Liver (tissue), 8 donors: ENCODE measurements at regions not wholly inside any gene's neighbourhood (a gene's known extent, or its start where the extent isn't known, plus 50 kb on each side); places are given as distances from the start of the nearest gene placed in this dataset.

Experiments used
- DNase-seq: peaks from one replicate; pipeline ENCODE4 v3.0.0-alpha.2; 2017; ENCODE audit warnings: low spot score
- H3K27ac ChIP-seq, 2 donors: one replicate each; pipeline ENCODE4 v1.7.0; 2013; ENCODE audit warnings: inconsistent platforms in 2 of 2, low read length in 2 of 2, control low read depth in 1 of 2, low read depth in 1 of 2, mild to moderate bottlenecking in 1 of 2
- H3K27me3 ChIP-seq, 4 donors: one replicate each; pipeline versions ENCODE4 v1.6.1 to v1.7.0; 2013; ENCODE audit warnings: low read length in 3 of 4, inconsistent platforms in 1 of 4, mild to moderate bottlenecking in 1 of 4, moderate library complexity in 1 of 4; ENCODE audit not compliant: control insufficient read depth in 4 of 4, insufficient read depth in 4 of 4
- H3K36me3 ChIP-seq, 4 donors: one replicate each; pipeline versions ENCODE4 v1.6.1 to v1.7.0; 2013; ENCODE audit warnings: low read length in 3 of 4, mild to moderate bottlenecking in 3 of 4, low read depth in 1 of 4, moderate library complexity in 1 of 4; ENCODE audit not compliant: control insufficient read depth in 4 of 4, insufficient read depth in 3 of 4
- H3K4me1 ChIP-seq, 4 donors: one replicate each; pipeline versions ENCODE4 v1.6.1 to v1.7.0; 2013; ENCODE audit warnings: low read length in 3 of 4, mild to moderate bottlenecking in 3 of 4, moderate library complexity in 1 of 4; ENCODE audit not compliant: control insufficient read depth in 4 of 4, insufficient read depth in 4 of 4
- H3K4me3 ChIP-seq, 3 donors: one replicate each; pipeline versions ENCODE4 v1.6.1 to v1.7.0; 2013; ENCODE audit warnings: low read length in 3 of 3, control low read depth in 1 of 3, low read depth in 1 of 3, mild to moderate bottlenecking in 1 of 3
- H3K9ac ChIP-seq, 2 donors: one replicate each; pipeline ENCODE4 v1.7.0; 2013; ENCODE audit warnings: low read length in 2 of 2, mild to moderate bottlenecking in 2 of 2, moderate library complexity in 2 of 2, control low read depth in 1 of 2, low read depth in 1 of 2
- H3K9me3 ChIP-seq, 4 donors: one replicate each; pipeline versions ENCODE4 v1.6.1 to v1.7.0; 2013; ENCODE audit warnings: low read length in 3 of 4; ENCODE audit not compliant: control insufficient read depth in 4 of 4
- ATF3 ChIP-seq: IDR thresholded peaks from 2 replicates; pipeline ENCODE4 v1.6.1; 2016; ENCODE audit warnings: antibody characterized with exemption
- CTCF ChIP-seq: fragments of 150-350 bp; IDR thresholded peaks from 2 replicates; pipeline ENCODE4 v1.5.1; 2017; ENCODE audit warnings: improper control_type of control experiment, low read depth, low read length; ENCODE audit not compliant: missing input control
- FOXA1 ChIP-seq: IDR thresholded peaks from 2 replicates; pipeline ENCODE4 v1.6.1; 2016; ENCODE audit warnings: antibody characterized with exemption
- FOXA2 ChIP-seq: IDR thresholded peaks from 2 replicates; pipeline ENCODE4 v1.6.1; 2016; ENCODE audit warnings: antibody characterized with exemption
- GABPA ChIP-seq, 2 donors: IDR thresholded peaks in 1 of 2; conservative IDR thresholded peaks in 1 of 2; 2 replicates each; pipeline ENCODE4 v1.6.1; 2016; ENCODE audit warnings: antibody characterized with exemption in 2 of 2, mild to moderate bottlenecking in 1 of 2, moderate library complexity in 1 of 2
- HNF4A ChIP-seq, 2 donors: conservative IDR thresholded peaks; 2 replicates each; pipeline ENCODE4 v1.6.1; 2016; ENCODE audit warnings: antibody characterized with exemption in 2 of 2, mild to moderate bottlenecking in 2 of 2
- JUND ChIP-seq, 2 donors: IDR thresholded peaks; 2 replicates each; pipeline ENCODE4 v1.6.1; 2016; ENCODE audit warnings: antibody characterized with exemption in 2 of 2
- MAX ChIP-seq: IDR thresholded peaks from 2 replicates; pipeline ENCODE4 v1.6.1; 2016; ENCODE audit warnings: antibody characterized with exemption
- NR2F2 ChIP-seq: IDR thresholded peaks from 2 replicates; pipeline ENCODE4 v1.6.1; 2016; ENCODE audit warnings: antibody characterized with exemption
- RAD21 ChIP-seq, 2 donors: IDR thresholded peaks; 2 replicates each; pipeline ENCODE4 v1.6.1; 2016; ENCODE audit warnings: antibody characterized with exemption in 2 of 2, mild to moderate bottlenecking in 2 of 2
- REST ChIP-seq: IDR thresholded peaks from 2 replicates; pipeline ENCODE4 v1.6.1; 2016; ENCODE audit warnings: antibody characterized with exemption, mild to moderate bottlenecking
- RXRA ChIP-seq, 2 donors: IDR thresholded peaks; 2 replicates each; pipeline ENCODE4 v1.6.1; 2017 to 2018; ENCODE audit warnings: antibody characterized with exemption in 2 of 2, mild to moderate bottlenecking in 1 of 2
- TAF1 ChIP-seq: conservative IDR thresholded peaks from 2 replicates; pipeline ENCODE4 v1.6.1; 2016; ENCODE audit warnings: antibody characterized with exemption, mild to moderate bottlenecking
- YY1 ChIP-seq: IDR thresholded peaks from 2 replicates; pipeline ENCODE4 v1.6.1; 2016; ENCODE audit warnings: antibody characterized with exemption, mild to moderate bottlenecking
- ZBTB33 ChIP-seq: IDR thresholded peaks from 2 replicates; pipeline ENCODE4 v1.6.1; 2016; ENCODE audit warnings: antibody characterized with exemption
- WGBS: extraction: QIAGEN DNeasy Blood & Tissue Kit; methylation state at CpG from one replicate; pipeline ENCODE4 v1.1.7; 2013; 5-methylcytosine and 5-hydroxymethylcytosine counted together
- donor health status: healthy.
- donor health status: healthy.
- donor health status: healthy.
- donor health status: healthy.
- donor health status: healthy.

- H3K4me1 ChIP-seq: peaks cover 0 to 9% (median 2%) of the 10 kb centered on the region in 4 donors
- H3K27ac ChIP-seq: no peak overlapping the region
- peaks cover 0 to 9% (median under 1%) of the 10 kb centered on the region in 4 donors for H3K27me3 ChIP-seq
- no peaks in the 10 kb centered on the region for H3K9me3 ChIP-seq
- DNase-seq: no peak
- WGBS: 92% methylated on average over 22 of the region's 22 CpGs
- H3K4me3 ChIP-seq: no peak overlapping the region
- no peak for TF ChIP-seq RXRA (IDR thresholded peaks at IDR 0.05)
- no peak for TF ChIP-seq NR2F2
- no peak for TF ChIP-seq FOXA1
- no peak for TF ChIP-seq GABPA (IDR thresholded peaks at IDR 0.05 in 1 of 2, conservative IDR thresholded peaks at IDR 0.05 in 1 of 2)
- no peak for TF ChIP-seq FOXA2
- TF ChIP-seq REST: no peak
- TF ChIP-seq JUND (IDR thresholded peaks at IDR 0.05): no peak
- TF ChIP-seq MAX: no peak
- TF ChIP-seq RAD21 (IDR thresholded peaks at IDR 0.05): no peak
- TF ChIP-seq HNF4A (conservative IDR thresholded peaks at IDR 0.05): no peak
- TF ChIP-seq YY1: no peak
- TF ChIP-seq ZBTB33: no peak
- no peak for TF ChIP-seq TAF1
- no peak for TF ChIP-seq ATF3
- no peak for TF ChIP-seq CTCF
- H3K9ac ChIP-seq: no peak overlapping the region
- H3K36me3 ChIP-seq: no peaks in the 10 kb centered on the region
Observed at GRCh38 chr22:48579928-48580309, 1247.8 kb downstream of the BRD1 start.
